ENCODE measurements at regions not wholly inside any gene's neighbourhood (a gene's known extent, or its start where the extent isn't known, plus 50 kb on each side); places are given as distances from the start of the nearest gene placed in this dataset.

DNA sequence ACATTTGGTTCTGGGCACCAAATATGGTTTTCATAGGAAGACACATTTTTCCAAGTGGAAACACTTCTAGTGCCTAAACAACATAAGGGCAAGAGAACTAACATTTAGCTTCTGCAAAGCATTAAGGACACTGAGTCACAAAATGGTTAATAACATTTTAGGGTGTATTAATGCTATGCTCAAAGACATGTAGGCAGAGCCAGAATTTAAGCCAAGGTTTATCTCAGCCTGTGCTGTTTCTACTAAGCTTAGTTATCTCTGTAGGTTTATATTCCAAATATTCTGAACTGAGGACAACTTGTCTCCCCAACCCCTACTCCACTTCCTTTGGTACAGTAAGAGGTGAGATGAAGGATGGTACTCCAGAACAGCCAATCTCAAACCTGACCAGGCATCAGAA, 54.1 kb upstream of the AKAP13 start:
- TF ChIP-seq, protein P1, sequence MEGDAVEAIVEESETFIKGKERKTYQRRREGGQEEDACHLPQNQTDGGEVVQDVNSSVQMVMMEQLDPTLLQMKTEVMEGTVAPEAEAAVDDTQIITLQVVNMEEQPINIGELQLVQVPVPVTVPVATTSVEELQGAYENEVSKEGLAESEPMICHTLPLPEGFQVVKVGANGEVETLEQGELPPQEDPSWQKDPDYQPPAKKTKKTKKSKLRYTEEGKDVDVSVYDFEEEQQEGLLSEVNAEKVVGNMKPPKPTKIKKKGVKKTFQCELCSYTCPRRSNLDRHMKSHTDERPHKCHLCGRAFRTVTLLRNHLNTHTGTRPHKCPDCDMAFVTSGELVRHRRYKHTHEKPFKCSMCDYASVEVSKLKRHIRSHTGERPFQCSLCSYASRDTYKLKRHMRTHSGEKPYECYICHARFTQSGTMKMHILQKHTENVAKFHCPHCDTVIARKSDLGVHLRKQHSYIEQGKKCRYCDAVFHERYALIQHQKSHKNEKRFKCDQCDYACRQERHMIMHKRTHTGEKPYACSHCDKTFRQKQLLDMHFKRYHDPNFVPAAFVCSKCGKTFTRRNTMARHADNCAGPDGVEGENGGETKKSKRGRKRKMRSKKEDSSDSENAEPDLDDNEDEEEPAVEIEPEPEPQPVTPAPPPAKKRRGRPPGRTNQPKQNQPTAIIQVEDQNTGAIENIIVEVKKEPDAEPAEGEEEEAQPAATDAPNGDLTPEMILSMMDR (IDR thresholded peaks at IDR 0.05) = no peak
- no peak for TF ChIP-seq POLR2AphosphoS5 (IDR thresholded peaks at IDR 0.05)

Data from upper lobe of left lung (tissue), 4 donors.